VCaP (cell line): ENCODE measurements at regions not wholly inside any gene's neighbourhood (a gene's known extent, or its start where the extent isn't known, plus 50 kb on each side); places are given as distances from the start of the nearest gene placed in this dataset.

Experiments used
- H3K27ac ChIP-seq: fragments of 450-650 bp; 2 replicates; pipeline ENCODE4 v1.5.1; 2017
- TF ChIP-seq, protein P1 (sequence below): fragments of 450-650 bp; conservative IDR thresholded peaks from 2 replicates; pipeline ENCODE4 v1.5.1; 2017; ENCODE audit warnings: mild to moderate bottlenecking, moderate library complexity

DNA sequence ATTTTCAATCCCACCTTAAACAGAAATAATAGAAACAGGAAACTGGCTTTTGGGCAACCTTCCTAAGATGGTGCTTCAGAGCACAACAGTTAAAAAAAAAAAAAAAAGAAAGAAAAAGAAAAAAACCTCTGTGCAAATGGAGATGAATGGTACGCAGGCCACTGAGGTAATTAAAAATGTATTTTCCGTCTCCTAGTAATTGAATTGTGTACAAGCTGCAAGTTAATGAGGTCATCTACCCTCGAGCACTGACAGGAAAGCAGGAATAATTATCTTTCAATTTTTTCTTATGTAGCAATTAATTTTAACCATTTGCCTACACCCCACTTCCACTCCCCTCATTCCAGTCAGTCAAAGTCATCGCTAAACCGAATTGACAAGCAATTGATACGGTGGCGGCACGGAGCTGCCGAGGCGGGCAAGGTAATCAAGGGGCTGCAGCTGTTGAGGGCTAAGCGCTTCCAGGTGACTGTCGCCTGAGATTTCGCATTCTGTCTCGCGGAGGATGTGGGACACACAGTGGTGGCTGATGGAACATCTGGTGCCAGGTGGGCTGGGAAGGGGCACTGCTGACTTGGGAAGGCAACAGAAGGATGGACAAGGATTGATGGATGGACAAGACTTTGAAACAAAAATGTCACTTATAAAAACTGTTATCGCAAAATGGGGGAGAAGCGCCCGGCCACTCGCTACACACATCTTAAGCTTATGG lies 109.4 kb downstream of the RCN1 start:
- no peak overlapping the region for H3K27ac ChIP-seq
- TF ChIP-seq, protein P1, sequence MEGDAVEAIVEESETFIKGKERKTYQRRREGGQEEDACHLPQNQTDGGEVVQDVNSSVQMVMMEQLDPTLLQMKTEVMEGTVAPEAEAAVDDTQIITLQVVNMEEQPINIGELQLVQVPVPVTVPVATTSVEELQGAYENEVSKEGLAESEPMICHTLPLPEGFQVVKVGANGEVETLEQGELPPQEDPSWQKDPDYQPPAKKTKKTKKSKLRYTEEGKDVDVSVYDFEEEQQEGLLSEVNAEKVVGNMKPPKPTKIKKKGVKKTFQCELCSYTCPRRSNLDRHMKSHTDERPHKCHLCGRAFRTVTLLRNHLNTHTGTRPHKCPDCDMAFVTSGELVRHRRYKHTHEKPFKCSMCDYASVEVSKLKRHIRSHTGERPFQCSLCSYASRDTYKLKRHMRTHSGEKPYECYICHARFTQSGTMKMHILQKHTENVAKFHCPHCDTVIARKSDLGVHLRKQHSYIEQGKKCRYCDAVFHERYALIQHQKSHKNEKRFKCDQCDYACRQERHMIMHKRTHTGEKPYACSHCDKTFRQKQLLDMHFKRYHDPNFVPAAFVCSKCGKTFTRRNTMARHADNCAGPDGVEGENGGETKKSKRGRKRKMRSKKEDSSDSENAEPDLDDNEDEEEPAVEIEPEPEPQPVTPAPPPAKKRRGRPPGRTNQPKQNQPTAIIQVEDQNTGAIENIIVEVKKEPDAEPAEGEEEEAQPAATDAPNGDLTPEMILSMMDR: no peak

DNA sequence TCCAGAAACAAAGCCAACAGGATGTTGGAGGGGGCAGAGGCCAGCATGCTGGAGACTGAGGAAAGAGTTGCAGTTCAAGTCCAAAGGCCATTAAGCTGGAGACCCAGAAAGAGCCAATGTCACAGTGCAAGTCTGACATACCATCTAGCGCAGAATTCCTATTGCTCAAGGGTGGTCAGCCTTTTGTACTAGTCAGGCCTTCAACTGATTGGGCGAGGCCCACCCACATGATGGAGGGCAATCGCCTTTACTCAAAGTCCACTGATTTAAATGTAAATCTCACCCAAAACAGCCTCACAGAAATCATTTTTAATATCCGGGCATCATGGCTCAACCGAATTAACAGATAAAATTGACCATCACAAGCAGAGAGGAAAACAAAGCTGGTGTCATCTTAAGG lies 113.9 kb downstream of the RCN1 start:
- TF ChIP-seq, protein P1: no peak
- no peak overlapping the region for H3K27ac ChIP-seq

DNA sequence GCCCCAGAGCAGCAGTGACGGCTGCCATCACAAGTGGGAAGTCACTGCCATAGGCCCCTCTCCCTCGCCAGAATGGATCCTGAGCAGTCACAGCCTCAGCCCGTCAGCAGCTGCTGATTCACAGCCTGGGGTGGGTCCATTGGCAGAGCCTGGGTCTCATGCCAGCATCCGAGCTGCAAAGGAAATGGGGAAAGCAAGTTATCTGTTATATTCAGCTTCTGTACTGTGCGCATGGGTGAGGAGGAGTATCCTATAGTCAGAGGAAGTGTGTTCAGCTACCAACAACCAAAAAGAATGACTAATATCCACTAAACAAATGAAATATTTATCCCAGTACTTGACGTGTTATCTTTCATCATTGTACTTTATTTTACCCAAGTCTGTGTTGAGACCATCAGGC lies 119.7 kb downstream of the RCN1 start:
- no peak overlapping the region for H3K27ac ChIP-seq
- TF ChIP-seq, protein P1: no peak

DNA sequence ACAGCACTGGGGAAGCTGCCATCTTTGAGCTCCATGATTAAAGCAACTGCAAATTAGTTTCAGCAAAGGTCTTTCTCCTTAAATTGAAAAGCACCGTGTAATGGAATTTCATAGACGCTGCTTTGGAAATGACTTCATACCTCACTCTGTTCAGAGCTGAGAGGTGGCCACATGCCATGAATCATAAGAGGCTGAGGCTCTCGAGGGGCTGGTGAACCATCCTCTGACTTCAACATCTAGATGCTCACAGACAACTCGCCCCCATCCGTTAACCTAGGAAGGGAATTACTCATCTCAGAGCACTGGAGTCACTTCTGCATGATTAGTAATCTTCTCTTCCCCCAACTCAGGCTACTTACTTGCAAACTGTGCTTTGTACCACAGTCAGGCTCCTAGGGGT lies 122.3 kb downstream of the RCN1 start:
- TF ChIP-seq, protein P1: no peak
- no peak overlapping the region for H3K27ac ChIP-seq

DNA sequence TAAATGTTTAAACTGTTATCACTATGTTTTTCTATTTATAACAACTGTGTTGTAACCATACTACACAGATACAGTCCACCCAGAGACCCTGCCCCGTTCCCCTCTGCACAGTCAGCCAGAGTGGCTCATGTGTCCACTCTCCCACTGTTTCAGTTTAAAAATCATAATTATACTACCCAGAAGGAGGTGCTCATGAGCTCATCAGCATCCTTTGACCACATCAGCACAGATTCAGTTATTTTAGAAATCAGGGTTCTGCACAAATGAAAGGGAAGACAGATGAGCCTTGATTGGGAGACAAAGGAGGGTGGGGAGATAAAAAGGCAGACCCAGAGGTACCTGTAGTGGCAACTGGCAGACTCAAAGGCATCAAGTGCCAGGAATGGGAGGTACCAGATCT lies 124.3 kb downstream of the RCN1 start:
- TF ChIP-seq, protein P1: no peak

DNA sequence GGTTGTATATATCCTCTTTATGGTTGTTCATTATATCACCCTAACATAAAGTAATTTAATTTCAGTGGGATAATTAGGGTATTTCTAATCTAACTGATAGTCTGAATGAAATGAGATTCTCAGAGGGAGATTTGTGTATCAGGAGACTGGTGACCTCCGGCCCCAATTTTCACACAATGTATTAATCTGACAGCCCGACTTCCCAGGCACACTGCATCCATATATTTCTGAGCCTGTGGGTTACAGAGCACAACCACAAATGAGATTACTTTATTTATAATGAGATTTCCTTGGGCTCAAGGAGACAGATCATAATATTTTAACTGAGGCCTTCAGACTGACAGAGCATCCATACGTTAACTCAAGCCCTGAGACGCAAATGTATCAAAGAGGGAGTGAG lies 125.9 kb downstream of the RCN1 start:
- H3K27ac ChIP-seq: no peak overlapping the region
- TF ChIP-seq, protein P1: no peak

More for the DNA sequence above, 124.3 kb downstream of the RCN1 start:
- no peak overlapping the region for H3K27ac ChIP-seq

DNA sequence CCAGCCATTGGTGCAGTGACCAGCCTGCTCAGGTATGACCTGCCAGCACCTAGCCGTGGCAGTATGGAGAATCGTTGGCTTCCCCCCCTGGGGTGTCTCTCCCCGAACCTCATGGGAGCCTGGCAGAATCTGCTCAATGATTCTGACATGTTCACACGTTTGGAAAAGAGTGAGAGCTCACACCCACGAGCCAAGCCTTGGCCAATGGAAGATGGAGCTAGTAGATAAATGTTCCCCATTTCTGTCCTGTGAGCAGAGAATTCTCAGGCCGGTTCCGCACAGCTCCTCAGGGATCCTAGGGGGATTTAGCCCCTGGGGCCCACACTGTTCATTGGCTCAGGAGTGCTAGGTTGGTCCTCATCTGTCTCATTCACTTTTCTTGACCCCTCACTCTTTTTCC lies 128.4 kb downstream of the RCN1 start:
- TF ChIP-seq, protein P1: no peak
- no peak overlapping the region for H3K27ac ChIP-seq
